ENCODE measurements at regions not wholly inside any gene's neighbourhood (a gene's known extent, or its start where the extent isn't known, plus 50 kb on each side); places are given as distances from the start of the nearest gene placed in this dataset.

GRCh38 chr2:12407160-12407559, 309.6 kb upstream of the TRIB2 start:
- no peak for TF ChIP-seq CTCF (conservative IDR thresholded peaks at IDR 0.05)
- H3K27ac ChIP-seq, result no peak overlapping the region

GRCh38 chr2:12412898-12413305, 303.8 kb upstream of the TRIB2 start:
- no peak overlapping the region for H3K27ac ChIP-seq
- TF ChIP-seq CTCF (conservative IDR thresholded peaks at IDR 0.05), result no peak

- TF ChIP-seq CTCF (conservative IDR thresholded peaks at IDR 0.05), result no peak
- H3K27ac ChIP-seq, result no peak overlapping the region
Observed at GRCh38 chr2:12415536-12415935, 301.2 kb upstream of the TRIB2 start.

- TF ChIP-seq CTCF (conservative IDR thresholded peaks at IDR 0.05), result no peak; the same call in 1 of the 2 replicates
- no peak overlapping the region for H3K27ac ChIP-seq
Observed at GRCh38 chr2:12416600-12416999, 300.1 kb upstream of the TRIB2 start.

- no peak for TF ChIP-seq CTCF (conservative IDR thresholded peaks at IDR 0.05)
- no peak overlapping the region for H3K27ac ChIP-seq
Observed at GRCh38 chr2:12417786-12418185, 298.9 kb upstream of the TRIB2 start.

- no peak for TF ChIP-seq CTCF (conservative IDR thresholded peaks at IDR 0.05)
- H3K27ac ChIP-seq, result no peak overlapping the region
Observed at GRCh38 chr2:12419803-12420202, 296.9 kb upstream of the TRIB2 start.

- no peak for TF ChIP-seq CTCF (conservative IDR thresholded peaks at IDR 0.05)
- no peak overlapping the region for H3K27ac ChIP-seq
Observed at GRCh38 chr2:12421046-12421445, 295.7 kb upstream of the TRIB2 start.

- no peak for TF ChIP-seq CTCF (conservative IDR thresholded peaks at IDR 0.05)
- no peak overlapping the region for H3K27ac ChIP-seq
Observed at GRCh38 chr2:12424219-12424618, 292.5 kb upstream of the TRIB2 start.
